WTC11 (cell line): ENCODE measurements at regions not wholly inside any gene's neighbourhood (a gene's known extent, or its start where the extent isn't known, plus 50 kb on each side); places are given as distances from the start of the nearest gene placed in this dataset.

Experiments
- CTCF ChIP-seq: fragments of 200-600 bp; IDR thresholded peaks from 2 replicates; pipeline ENCODE4 v1.8.0; 2022; ENCODE audit warnings: antibody characterized with exemption
- ZNF263 ChIP-seq: sonication (generic); formaldehyde crosslinking; IDR thresholded peaks from 2 replicates; pipeline ENCODE4 v1.8.1; 2022; ENCODE audit warnings: low read depth, mild to moderate bottlenecking, moderate library complexity, missing genetic modification reagents

DNA sequence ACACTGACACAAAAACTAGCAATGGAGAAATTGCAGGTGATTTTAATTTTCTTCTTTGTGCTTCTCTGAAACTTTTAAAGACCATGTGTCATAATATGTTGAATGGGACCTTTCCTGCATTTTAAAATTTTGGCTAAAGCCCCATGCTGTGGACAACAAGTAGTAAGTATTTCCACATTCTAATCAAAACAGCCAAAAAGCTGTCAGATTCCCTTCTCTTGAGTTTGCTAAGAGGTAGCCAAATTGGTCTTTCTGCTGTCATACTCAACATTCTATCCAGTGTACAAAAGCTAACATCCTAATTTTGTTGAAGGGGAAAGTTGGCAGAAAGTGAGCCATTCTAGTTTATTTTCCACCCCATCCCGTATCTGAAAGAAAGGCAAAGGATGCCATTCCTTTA is 447.6 kb downstream of the TFEC start:
- no peak for TF ChIP-seq CTCF
- TF ChIP-seq ZNF263 = no peak
